ENCODE measurements at regions not wholly inside any gene's neighbourhood (a gene's known extent, or its start where the extent isn't known, plus 50 kb on each side); places are given as distances from the start of the nearest gene placed in this dataset.

DNA sequence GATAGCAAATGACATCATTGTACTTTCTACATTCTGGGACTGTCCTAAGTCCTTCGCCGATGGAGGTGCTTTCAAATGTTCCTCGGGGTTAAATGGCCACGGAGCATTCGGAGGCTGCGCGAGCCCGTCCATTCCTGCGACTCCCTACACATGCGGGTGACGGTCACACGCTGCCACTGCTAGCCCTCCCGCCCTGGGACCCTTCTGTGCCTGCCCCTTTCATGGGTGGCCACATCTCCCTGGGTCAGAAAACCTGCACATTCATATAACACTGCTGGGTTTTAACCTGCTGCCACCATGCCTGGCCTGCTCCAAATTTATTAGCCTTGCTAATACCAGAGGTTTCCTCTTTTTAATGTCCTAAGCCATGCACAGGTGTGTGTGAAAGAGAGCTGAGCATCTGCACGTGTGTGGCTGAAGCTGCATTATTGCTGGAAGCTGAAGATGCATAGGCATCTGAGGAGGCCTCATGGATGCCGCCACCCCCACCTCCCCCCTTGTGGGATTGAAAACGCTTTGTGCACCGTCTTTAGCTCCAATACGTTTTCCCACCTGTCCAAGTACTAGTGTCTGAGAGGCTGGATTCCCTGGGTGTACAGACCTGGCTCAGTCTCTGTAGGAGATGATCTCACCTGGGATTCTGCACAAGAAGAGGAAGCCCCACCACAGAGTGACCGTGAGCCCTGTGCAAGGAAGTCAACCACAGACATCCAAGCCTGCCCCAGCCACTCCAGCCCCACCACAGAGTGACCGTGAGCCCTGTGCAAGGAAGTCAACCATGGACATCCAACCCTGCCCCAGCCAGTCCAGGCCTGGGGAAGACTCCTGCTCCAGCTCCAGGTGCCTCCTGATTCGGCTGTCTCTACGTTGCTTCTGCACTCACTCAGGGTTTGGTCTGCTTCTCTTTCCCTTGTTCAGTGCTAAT lies 626.4 kb downstream of the BRD1 start:
- Histone ChIP-seq H3K27ac (ENCODE audit: low read length) (no peak overlapping the region), H3K27me3 (ENCODE audit: control insufficient read depth, insufficient read depth, low read length) (peaks cover 2% of the 10 kb centered on the region; the same call in 1 of the 2 replicates), H3K36me3 (ENCODE audit: control insufficient read depth, insufficient read depth, low read length) (no peaks in the 10 kb centered on the region), H3K4me1 (ENCODE audit: control insufficient read depth, insufficient read depth, low read length) (no peaks in the 10 kb centered on the region), H3K4me3 (ENCODE audit: low read depth in 2 of 2, low read length in 2 of 2) (no peak overlapping the region), H3K9me3 (ENCODE audit: control insufficient read depth, insufficient read depth, low read depth, low read length) (no peaks in the 10 kb centered on the region)
- no TSS peak for BruUV-seq (replicated peaks)
- POLR2A ChIA-PET, result no interaction called here
- TF ChIP-seq, protein P1, sequence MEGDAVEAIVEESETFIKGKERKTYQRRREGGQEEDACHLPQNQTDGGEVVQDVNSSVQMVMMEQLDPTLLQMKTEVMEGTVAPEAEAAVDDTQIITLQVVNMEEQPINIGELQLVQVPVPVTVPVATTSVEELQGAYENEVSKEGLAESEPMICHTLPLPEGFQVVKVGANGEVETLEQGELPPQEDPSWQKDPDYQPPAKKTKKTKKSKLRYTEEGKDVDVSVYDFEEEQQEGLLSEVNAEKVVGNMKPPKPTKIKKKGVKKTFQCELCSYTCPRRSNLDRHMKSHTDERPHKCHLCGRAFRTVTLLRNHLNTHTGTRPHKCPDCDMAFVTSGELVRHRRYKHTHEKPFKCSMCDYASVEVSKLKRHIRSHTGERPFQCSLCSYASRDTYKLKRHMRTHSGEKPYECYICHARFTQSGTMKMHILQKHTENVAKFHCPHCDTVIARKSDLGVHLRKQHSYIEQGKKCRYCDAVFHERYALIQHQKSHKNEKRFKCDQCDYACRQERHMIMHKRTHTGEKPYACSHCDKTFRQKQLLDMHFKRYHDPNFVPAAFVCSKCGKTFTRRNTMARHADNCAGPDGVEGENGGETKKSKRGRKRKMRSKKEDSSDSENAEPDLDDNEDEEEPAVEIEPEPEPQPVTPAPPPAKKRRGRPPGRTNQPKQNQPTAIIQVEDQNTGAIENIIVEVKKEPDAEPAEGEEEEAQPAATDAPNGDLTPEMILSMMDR (IDR thresholded peaks at IDR 0.05), result no peak
- no peak for TF ChIP-seq TCF7L2 (IDR thresholded peaks at IDR 0.05; ENCODE audit: low read depth, low read length)
- ATAC-seq, result no peak
- DNase-seq (ENCODE audit: low read depth, low spot score), result no peak
- in situ Hi-C loops (cut with HindIII; ENCODE audit: low pct_unique_long_range_greater_than_20kb, low sequenced_read_pairs), result no loop called here
- CTCF ChIA-PET, result no interaction called here
- intact Hi-C loops (cut with micrococcal nuclease; ENCODE audit: unreplicated experiment), result no loop called here

DNA sequence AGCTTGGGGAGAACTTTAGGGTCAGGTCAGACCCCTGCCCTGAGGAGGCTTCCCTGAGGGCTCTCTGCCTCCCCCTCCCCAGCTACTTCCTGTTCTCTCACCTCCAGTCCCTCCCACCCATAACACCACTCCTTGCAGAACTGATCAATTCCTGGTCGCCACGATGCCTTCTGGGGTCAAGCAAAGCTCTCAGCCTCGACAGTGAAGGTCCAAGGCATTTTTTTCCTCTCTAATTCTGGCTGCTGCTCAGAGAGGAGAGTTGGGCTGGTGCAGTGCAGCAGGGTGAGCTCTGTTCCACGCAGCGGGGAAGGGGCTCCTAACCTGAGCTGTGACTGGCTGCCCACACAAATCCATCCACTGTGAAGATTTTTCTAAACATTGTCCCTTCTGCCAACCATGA lies 628.4 kb downstream of the BRD1 start:
- Histone ChIP-seq H3K36me3 (ENCODE audit: control insufficient read depth, insufficient read depth, low read length) (no peaks in the 10 kb centered on the region), H3K27ac (ENCODE audit: low read length) (no peak overlapping the region), H3K27me3 (ENCODE audit: control insufficient read depth, insufficient read depth, low read length) (peaks cover 2% of the 10 kb centered on the region; the same call in 1 of the 2 replicates), H3K4me3 (ENCODE audit: low read depth in 2 of 2, low read length in 2 of 2) (no peak overlapping the region), H3K9me3 (ENCODE audit: control insufficient read depth, insufficient read depth, low read depth, low read length) (no peaks in the 10 kb centered on the region), H3K4me1 (ENCODE audit: control insufficient read depth, insufficient read depth, low read length) (no peaks in the 10 kb centered on the region)
- intact Hi-C loops (cut with micrococcal nuclease; ENCODE audit: unreplicated experiment) (no loop called here), in situ Hi-C loops (cut with HindIII; ENCODE audit: low pct_unique_long_range_greater_than_20kb, low sequenced_read_pairs) (no loop called here)
- CTCF ChIA-PET, result no interaction called here
- ATAC-seq (no peak), DNase-seq (ENCODE audit: low read depth, low spot score) (no peak)
- no peak for TF ChIP-seq POLR2AphosphoS5 (IDR thresholded peaks at IDR 0.05; ENCODE audit: low read depth, low read length)
- TF ChIP-seq TCF7L2 (IDR thresholded peaks at IDR 0.05; ENCODE audit: low read depth, low read length), result no peak
- TF ChIP-seq, protein P2, sequence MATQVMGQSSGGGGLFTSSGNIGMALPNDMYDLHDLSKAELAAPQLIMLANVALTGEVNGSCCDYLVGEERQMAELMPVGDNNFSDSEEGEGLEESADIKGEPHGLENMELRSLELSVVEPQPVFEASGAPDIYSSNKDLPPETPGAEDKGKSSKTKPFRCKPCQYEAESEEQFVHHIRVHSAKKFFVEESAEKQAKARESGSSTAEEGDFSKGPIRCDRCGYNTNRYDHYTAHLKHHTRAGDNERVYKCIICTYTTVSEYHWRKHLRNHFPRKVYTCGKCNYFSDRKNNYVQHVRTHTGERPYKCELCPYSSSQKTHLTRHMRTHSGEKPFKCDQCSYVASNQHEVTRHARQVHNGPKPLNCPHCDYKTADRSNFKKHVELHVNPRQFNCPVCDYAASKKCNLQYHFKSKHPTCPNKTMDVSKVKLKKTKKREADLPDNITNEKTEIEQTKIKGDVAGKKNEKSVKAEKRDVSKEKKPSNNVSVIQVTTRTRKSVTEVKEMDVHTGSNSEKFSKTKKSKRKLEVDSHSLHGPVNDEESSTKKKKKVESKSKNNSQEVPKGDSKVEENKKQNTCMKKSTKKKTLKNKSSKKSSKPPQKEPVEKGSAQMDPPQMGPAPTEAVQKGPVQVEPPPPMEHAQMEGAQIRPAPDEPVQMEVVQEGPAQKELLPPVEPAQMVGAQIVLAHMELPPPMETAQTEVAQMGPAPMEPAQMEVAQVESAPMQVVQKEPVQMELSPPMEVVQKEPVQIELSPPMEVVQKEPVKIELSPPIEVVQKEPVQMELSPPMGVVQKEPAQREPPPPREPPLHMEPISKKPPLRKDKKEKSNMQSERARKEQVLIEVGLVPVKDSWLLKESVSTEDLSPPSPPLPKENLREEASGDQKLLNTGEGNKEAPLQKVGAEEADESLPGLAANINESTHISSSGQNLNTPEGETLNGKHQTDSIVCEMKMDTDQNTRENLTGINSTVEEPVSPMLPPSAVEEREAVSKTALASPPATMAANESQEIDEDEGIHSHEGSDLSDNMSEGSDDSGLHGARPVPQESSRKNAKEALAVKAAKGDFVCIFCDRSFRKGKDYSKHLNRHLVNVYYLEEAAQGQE (IDR thresholded peaks at IDR 0.05; ENCODE audit: insufficient read depth in 1 of 2, low read depth in 2 of 2, low read length in 1 of 2), result no peak
- TF ChIP-seq, protein P1 (IDR thresholded peaks at IDR 0.05), result no peak
- TF ChIP-seq SIN3A (IDR thresholded peaks at IDR 0.05; ENCODE audit: borderline replicate concordance, insufficient read depth, low read depth, low read length), result no peak
- BruUV-seq (replicated peaks), result no TSS peak
- POLR2A ChIA-PET, result no interaction called here

Data from Panc1 (cell line).